MV-4-11 (cell line): ENCODE measurements at regions not wholly inside any gene's neighbourhood (a gene's known extent, or its start where the extent isn't known, plus 50 kb on each side); places are given as distances from the start of the nearest gene placed in this dataset.

Experiments
- DNase-seq: peaks from one replicate; lab custom pipeline; 2025; lab: John Stamatoyannopoulos, UW

- no peak for DNase-seq
Observed at GRCh38 chr20:9981829-9982228, 53.0 kb upstream of the ANKEF1 start.

- DNase-seq, result peak; percentile 90
Observed at GRCh38 chr20:9978397-9979004, 56.3 kb upstream of the ANKEF1 start.

GRCh38 chr20:9977629-9978028 is 57.2 kb upstream of the ANKEF1 start:
- no peak for DNase-seq

- DNase-seq, result no peak
Observed at GRCh38 chr20:9974324-9974723, 60.5 kb upstream of the ANKEF1 start.

- no peak for DNase-seq
Observed at GRCh38 chr20:9971746-9972145, 63.0 kb upstream of the ANKEF1 start.

GRCh38 chr20:9969626-9970025 is 65.2 kb upstream of the ANKEF1 start:
- DNase-seq, result no peak

GRCh38 chr20:9968015-9968414 is 66.8 kb upstream of the ANKEF1 start:
- no peak for DNase-seq

- peak; percentile 75 for DNase-seq
Observed at GRCh38 chr20:9966966-9967365, 67.8 kb upstream of the ANKEF1 start.

- no peak for DNase-seq
Observed at GRCh38 chr20:9963029-9963428, 71.8 kb upstream of the ANKEF1 start.

- no peak for DNase-seq
Observed at GRCh38 chr20:9958693-9959092, 76.1 kb upstream of the ANKEF1 start.

- peak; percentile 9 for DNase-seq
Observed at GRCh38 chr20:9955646-9956045, 79.1 kb upstream of the ANKEF1 start.

GRCh38 chr20:9949563-9949962 is 85.2 kb upstream of the ANKEF1 start:
- DNase-seq, result no peak

GRCh38 chr20:9945408-9945807 is 89.4 kb upstream of the ANKEF1 start:
- DNase-seq, result no peak

- DNase-seq, result peak; percentile 2
Observed at GRCh38 chr20:9942736-9943135, 92.1 kb upstream of the ANKEF1 start.

- DNase-seq, result no peak
Observed at GRCh38 chr20:9940329-9940728, 94.5 kb upstream of the ANKEF1 start.

- DNase-seq, result no peak
Observed at GRCh38 chr20:9939231-9939630, 95.6 kb upstream of the ANKEF1 start.

GRCh38 chr20:9935285-9935684 is 96.4 kb upstream of the PAK5 start:
- DNase-seq, result no peak

- no peak for DNase-seq
Observed at GRCh38 chr20:9930142-9930541, 91.3 kb upstream of the PAK5 start.

GRCh38 chr20:9928955-9929354 is 90.1 kb upstream of the PAK5 start:
- no peak for DNase-seq

GRCh38 chr20:9928281-9928737 is 89.4 kb upstream of the PAK5 start:
- no peak for DNase-seq

- no peak for DNase-seq
Observed at GRCh38 chr20:9927224-9927623, 88.3 kb upstream of the PAK5 start.

- no peak for DNase-seq
Observed at GRCh38 chr20:9926476-9926875, 87.6 kb upstream of the PAK5 start.

GRCh38 chr20:9926007-9926406 is 87.1 kb upstream of the PAK5 start:
- DNase-seq, result no peak

- DNase-seq, result no peak
Observed at GRCh38 chr20:9923648-9924047, 84.8 kb upstream of the PAK5 start.

GRCh38 chr20:9920866-9921265 is 82.0 kb upstream of the PAK5 start:
- DNase-seq, result no peak
